Kidney (tissue), 13 donors: ENCODE measurements at regions not wholly inside any gene's neighbourhood (a gene's known extent, or its start where the extent isn't known, plus 50 kb on each side); places are given as distances from the start of the nearest gene placed in this dataset.

Source experiments
- DNase-seq, 5 donors: peaks; one replicate each; pipeline ENCODE4 v3.0.0-alpha.2; 2013 to 2020
- FAIRE-seq: peaks from 2 replicates; lab custom pipeline; 2012; peaks lifted over from hg19 to GRCh38; lab: Jason Lieb, UNC
- H3K27ac ChIP-seq, 2 donors: one replicate each; pipeline ENCODE4 v1.7.0; 2013; ENCODE audit warnings: low read depth in 2 of 2, low read length in 2 of 2, inconsistent platforms in 1 of 2
- H3K27me3 ChIP-seq: one replicate; pipeline ENCODE4 v1.7.1; 2013; ENCODE audit warnings: low read length, inconsistent platforms; ENCODE audit not compliant: control insufficient read depth, insufficient read depth
- H3K36me3 ChIP-seq, 3 donors: one replicate each; pipeline versions ENCODE4 v1.7.0 to v1.7.1; 2013; ENCODE audit warnings: low read length in 3 of 3, control low read depth in 1 of 3, inconsistent platforms in 1 of 3; ENCODE audit not compliant: insufficient read depth in 3 of 3, control insufficient read depth in 2 of 3
- H3K4me1 ChIP-seq, 3 donors: one replicate each; pipeline versions ENCODE4 v1.7.0 to v1.7.1; 2013; ENCODE audit warnings: low read length in 3 of 3, inconsistent platforms in 1 of 3, low read depth in 1 of 3; ENCODE audit not compliant: control insufficient read depth in 2 of 3, insufficient read depth in 2 of 3
- H3K4me3 ChIP-seq, 3 donors: one replicate each; pipeline versions ENCODE4 v1.7.0 to v1.8.1; 2013; ENCODE audit warnings: low read length in 3 of 3, control low read depth in 1 of 3, inconsistent platforms in 1 of 3
- H3K9ac ChIP-seq, 3 donors: one replicate each; pipeline versions ENCODE4 v1.7.0 to v1.7.1; 2013; ENCODE audit warnings: low read length in 3 of 3, control low read depth in 1 of 3, inconsistent platforms in 1 of 3
- H3K9me3 ChIP-seq, 3 donors: one replicate each; pipeline versions ENCODE4 v1.7.0 to v1.7.1; 2013; ENCODE audit warnings: low read length in 3 of 3, control low read depth in 1 of 3, inconsistent platforms in 1 of 3; ENCODE audit not compliant: control insufficient read depth in 2 of 3, insufficient read depth in 1 of 3
- intact Hi-C: fragments of 100-400 bp; cut with DNase I; formaldehyde crosslinking; loops from one replicate; pipeline ENCODE4 v1.11.1; 2022
- TF ChIP-seq, protein P1 (sequence below): IDR thresholded peaks from 3 replicates; pipeline ENCODE4 v1.5.1; 2012; ENCODE audit warnings: mild to moderate bottlenecking, moderate library complexity, borderline replicate concordance; ENCODE audit not compliant: insufficient read depth; ENCODE audit errors: extremely low read depth
- donor health status: control.
- donor health status: control.
- donor health status: control.
- donor health status: control.
- donor health status: control.
- donor health status: DM: yes; HTN: yes; CAD: no.
- donor health status: Normal renal cell carcinoma (clear cell type).

GRCh38 chr11:122007601-122008071, 108.4 kb downstream of the BLID start:
- no peak overlapping the region for H3K9ac ChIP-seq
- FAIRE-seq (no peak), DNase-seq (peak in 1 of 5 donors; percentile 28)
- H3K4me1 ChIP-seq = no peaks in the 10 kb centered on the region
- no peaks in the 10 kb centered on the region for H3K36me3 ChIP-seq
- H3K4me3 ChIP-seq = no peak overlapping the region
- TF ChIP-seq, protein P1, sequence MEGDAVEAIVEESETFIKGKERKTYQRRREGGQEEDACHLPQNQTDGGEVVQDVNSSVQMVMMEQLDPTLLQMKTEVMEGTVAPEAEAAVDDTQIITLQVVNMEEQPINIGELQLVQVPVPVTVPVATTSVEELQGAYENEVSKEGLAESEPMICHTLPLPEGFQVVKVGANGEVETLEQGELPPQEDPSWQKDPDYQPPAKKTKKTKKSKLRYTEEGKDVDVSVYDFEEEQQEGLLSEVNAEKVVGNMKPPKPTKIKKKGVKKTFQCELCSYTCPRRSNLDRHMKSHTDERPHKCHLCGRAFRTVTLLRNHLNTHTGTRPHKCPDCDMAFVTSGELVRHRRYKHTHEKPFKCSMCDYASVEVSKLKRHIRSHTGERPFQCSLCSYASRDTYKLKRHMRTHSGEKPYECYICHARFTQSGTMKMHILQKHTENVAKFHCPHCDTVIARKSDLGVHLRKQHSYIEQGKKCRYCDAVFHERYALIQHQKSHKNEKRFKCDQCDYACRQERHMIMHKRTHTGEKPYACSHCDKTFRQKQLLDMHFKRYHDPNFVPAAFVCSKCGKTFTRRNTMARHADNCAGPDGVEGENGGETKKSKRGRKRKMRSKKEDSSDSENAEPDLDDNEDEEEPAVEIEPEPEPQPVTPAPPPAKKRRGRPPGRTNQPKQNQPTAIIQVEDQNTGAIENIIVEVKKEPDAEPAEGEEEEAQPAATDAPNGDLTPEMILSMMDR = no peak
- H3K27ac ChIP-seq = no peak overlapping the region
- no peaks in the 10 kb centered on the region for H3K9me3 ChIP-seq
- H3K27me3 ChIP-seq = no peaks in the 10 kb centered on the region
- intact Hi-C loops = no loop called here

GRCh38 chr11:122004446-122004845, 111.6 kb downstream of the BLID start:
- no peaks in the 10 kb centered on the region for H3K36me3 ChIP-seq
- no peaks in the 10 kb centered on the region for H3K9me3 ChIP-seq
- H3K27me3 ChIP-seq = no peaks in the 10 kb centered on the region
- intact Hi-C loops = no loop called here
- H3K9ac ChIP-seq = no peak overlapping the region
- TF ChIP-seq, protein P1 = no peak
- H3K27ac ChIP-seq = no peak overlapping the region
- no peaks in the 10 kb centered on the region for H3K4me1 ChIP-seq
- DNase-seq = no peak
- no peak for FAIRE-seq
- no peak overlapping the region for H3K4me3 ChIP-seq

DNA sequence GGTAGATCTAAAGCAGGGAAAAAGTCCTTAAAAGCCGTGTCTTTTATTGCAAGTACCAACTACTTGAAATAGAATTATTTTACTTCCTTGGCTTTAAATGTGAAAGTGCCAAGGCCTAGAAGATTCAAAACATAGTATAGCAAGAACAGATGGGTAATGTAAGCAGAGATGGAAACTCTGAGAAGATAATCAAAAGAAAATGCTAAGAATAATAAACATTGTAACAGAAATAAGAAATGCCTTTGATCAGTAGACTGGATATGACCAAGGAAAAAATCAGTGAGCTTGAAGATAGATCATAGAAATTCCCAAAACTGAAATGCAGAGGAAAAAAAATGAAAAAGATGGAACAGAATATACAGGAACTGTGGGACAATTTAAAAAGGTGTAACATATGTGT, 113.1 kb downstream of the BLID start:
- H3K36me3 ChIP-seq = no peaks in the 10 kb centered on the region
- FAIRE-seq = no peak

More for the DNA sequence above, 113.1 kb downstream of the BLID start:
- H3K9ac ChIP-seq = no peak overlapping the region
- H3K27me3 ChIP-seq = no peaks in the 10 kb centered on the region
- intact Hi-C loops = no loop called here
- DNase-seq = no peak
- H3K4me3 ChIP-seq = no peak overlapping the region
- H3K4me1 ChIP-seq = no peaks in the 10 kb centered on the region
- no peaks in the 10 kb centered on the region for H3K9me3 ChIP-seq
- TF ChIP-seq, protein P1 = no peak
- H3K27ac ChIP-seq = no peak overlapping the region
